ENCODE measurements at regions not wholly inside any gene's neighbourhood (a gene's known extent, or its start where the extent isn't known, plus 50 kb on each side); places are given as distances from the start of the nearest gene placed in this dataset.
"Not testable (repeated sequence)": the region's sequence is repeated elsewhere in the genome, so short reads cannot be mapped to it uniquely, and the experiment has no call there.

- H3K4me3 ChIP-seq: no peak overlapping the region
- POLR2A ChIA-PET: no interaction called here
- no peaks in the 10 kb centered on the region for H3K79me2 ChIP-seq (ENCODE audit: control insufficient read depth, insufficient read depth, low read length)
- H4K20me1 ChIP-seq (ENCODE audit: control insufficient read depth, insufficient read depth): no peaks in the 10 kb centered on the region
- SMC1A ChIA-PET (ENCODE audit: uncharacterized antibody, unreplicated experiment): interaction anchor here (0.7 to 1.7 kb wide), 3 partner anchors 12 to 27 kb away, joined by 3 to 4 read pairs (median 4); no protein-coding TSS in a partner anchor
- no peak overlapping the region for H3K4me2 ChIP-seq (ENCODE audit: control insufficient read depth, insufficient read depth)
- no peak for TF ChIP-seq STAT3 (IDR thresholded peaks at IDR 0.05; ENCODE audit: low read depth, low read length)
- TF ChIP-seq NR2C1 (IDR thresholded peaks at IDR 0.05): no peak
- BruUV-seq (replicated peaks): no TSS peak
- H3K27ac ChIP-seq (ENCODE audit: control insufficient read depth, insufficient read depth): no peak overlapping the region
- H3K9me3 ChIP-seq (replicated peaks; ENCODE audit: control insufficient read depth, insufficient read depth, low read length): no peaks in the 10 kb centered on the region
- CTCF ChIA-PET: no interaction called here
- no peak overlapping the region for H3K9ac ChIP-seq (ENCODE audit: control insufficient read depth, insufficient read depth, low read length)
- no peak for FAIRE-seq
- RAD21 ChIA-PET (ENCODE audit: unreplicated experiment): interaction anchor here (0.6 to 1.2 kb wide), 2 partner anchors 9 to 454 kb away, joined by 3 read pairs; no protein-coding TSS in a partner anchor
- H3K36me3 ChIP-seq (ENCODE audit: control insufficient read depth in 2 of 2, insufficient read depth in 2 of 2, low read length in 1 of 2): no peaks in the 10 kb centered on the region
- no peaks in the 10 kb centered on the region for H3K4me1 ChIP-seq (ENCODE audit: control insufficient read depth, insufficient read depth, low read length)
- no peaks in the 10 kb centered on the region for H3K27me3 ChIP-seq (replicated peaks in 1 of 2; ENCODE audit: control insufficient read depth in 2 of 2, insufficient read depth in 2 of 2, low read length in 1 of 2)
- WGBS (ENCODE audit: insufficient coverage, insufficient replicate concordance, low lambda C conversion rate, missing lambda C conversion rate): 28% methylated on average over 4 of the region's 4 CpGs
- intact Hi-C loops (cut with micrococcal nuclease; ENCODE audit: unreplicated experiment) (no loop called here), in situ Hi-C loops (cut with MboI) (no loop called here)
- H2AFZ ChIP-seq (ENCODE audit: control insufficient read depth, low read depth, low read length): no peak overlapping the region
- no peak for DNase-seq (ENCODE audit: low read depth, low spot score)
- ATAC-seq: no peak
These were observed 450.3 kb downstream of the SHISA9 start for GRCh38 chr16:13351601-13352217.

GRCh38 chr16:13352796-13353195 lies 451.4 kb downstream of the SHISA9 start:
- H3K4me1 ChIP-seq (ENCODE audit: control insufficient read depth, insufficient read depth, low read length); H4K20me1 ChIP-seq (ENCODE audit: control insufficient read depth, insufficient read depth); ATAC-seq; H3K9me3 ChIP-seq (replicated peaks; ENCODE audit: control insufficient read depth, insufficient read depth, low read length); FAIRE-seq; H3K9ac ChIP-seq (ENCODE audit: control insufficient read depth, insufficient read depth, low read length); H3K4me3 ChIP-seq; H2AFZ ChIP-seq (ENCODE audit: control insufficient read depth, low read depth, low read length); CTCF ChIA-PET; SMC1A ChIA-PET (ENCODE audit: uncharacterized antibody, unreplicated experiment); intact Hi-C loops (cut with micrococcal nuclease; ENCODE audit: unreplicated experiment); H3K79me2 ChIP-seq (ENCODE audit: control insufficient read depth, insufficient read depth, low read length); H3K27me3 ChIP-seq (replicated peaks in 1 of 2; ENCODE audit: control insufficient read depth in 2 of 2, insufficient read depth in 2 of 2, low read length in 1 of 2); RAD21 ChIA-PET (ENCODE audit: unreplicated experiment); BruUV-seq (replicated peaks); DNase-seq (ENCODE audit: low read depth, low spot score); in situ Hi-C loops (cut with MboI); POLR2A ChIA-PET; H3K4me2 ChIP-seq (ENCODE audit: control insufficient read depth, insufficient read depth); H3K27ac ChIP-seq (ENCODE audit: control insufficient read depth, insufficient read depth); H3K36me3 ChIP-seq (ENCODE audit: control insufficient read depth in 2 of 2, insufficient read depth in 2 of 2, low read length in 1 of 2): not testable (repeated sequence)
- WGBS (ENCODE audit: insufficient coverage, insufficient replicate concordance, low lambda C conversion rate, missing lambda C conversion rate): 68% methylated on average over 6 of the region's 7 CpGs

- SMC1A ChIA-PET (ENCODE audit: uncharacterized antibody, unreplicated experiment): interaction anchor here (0.8 to 1.2 kb wide), 2 partner anchors 8 to 75 kb away, joined by 3 read pairs; no protein-coding TSS in a partner anchor
- RAD21 ChIA-PET (ENCODE audit: unreplicated experiment); H3K79me2 ChIP-seq (ENCODE audit: control insufficient read depth, insufficient read depth, low read length); CTCF ChIA-PET; H3K36me3 ChIP-seq (ENCODE audit: control insufficient read depth in 2 of 2, insufficient read depth in 2 of 2, low read length in 1 of 2); ATAC-seq; H3K27me3 ChIP-seq (replicated peaks in 1 of 2; ENCODE audit: control insufficient read depth in 2 of 2, insufficient read depth in 2 of 2, low read length in 1 of 2); H3K27ac ChIP-seq (ENCODE audit: control insufficient read depth, insufficient read depth); H2AFZ ChIP-seq (ENCODE audit: control insufficient read depth, low read depth, low read length); H3K9ac ChIP-seq (ENCODE audit: control insufficient read depth, insufficient read depth, low read length); FAIRE-seq; in situ Hi-C loops (cut with MboI); H3K4me1 ChIP-seq (ENCODE audit: control insufficient read depth, insufficient read depth, low read length); H3K9me3 ChIP-seq (replicated peaks; ENCODE audit: control insufficient read depth, insufficient read depth, low read length); DNase-seq (ENCODE audit: low read depth, low spot score); H3K4me3 ChIP-seq; BruUV-seq (replicated peaks); H3K4me2 ChIP-seq (ENCODE audit: control insufficient read depth, insufficient read depth); intact Hi-C loops (cut with micrococcal nuclease; ENCODE audit: unreplicated experiment); POLR2A ChIA-PET; H4K20me1 ChIP-seq (ENCODE audit: control insufficient read depth, insufficient read depth): not testable (repeated sequence)
- 32% methylated on average over 4 of the region's 4 CpGs for WGBS (ENCODE audit: insufficient coverage, insufficient replicate concordance, low lambda C conversion rate, missing lambda C conversion rate)
These were observed 456.4 kb downstream of the SHISA9 start for GRCh38 chr16:13357842-13358241.
